ENCODE measurements at regions not wholly inside any gene's neighbourhood (a gene's known extent, or its start where the extent isn't known, plus 50 kb on each side); places are given as distances from the start of the nearest gene placed in this dataset.
"Not testable (repeated sequence)": the region's sequence is repeated elsewhere in the genome, so short reads cannot be mapped to it uniquely, and the experiment has no call there.

DNA sequence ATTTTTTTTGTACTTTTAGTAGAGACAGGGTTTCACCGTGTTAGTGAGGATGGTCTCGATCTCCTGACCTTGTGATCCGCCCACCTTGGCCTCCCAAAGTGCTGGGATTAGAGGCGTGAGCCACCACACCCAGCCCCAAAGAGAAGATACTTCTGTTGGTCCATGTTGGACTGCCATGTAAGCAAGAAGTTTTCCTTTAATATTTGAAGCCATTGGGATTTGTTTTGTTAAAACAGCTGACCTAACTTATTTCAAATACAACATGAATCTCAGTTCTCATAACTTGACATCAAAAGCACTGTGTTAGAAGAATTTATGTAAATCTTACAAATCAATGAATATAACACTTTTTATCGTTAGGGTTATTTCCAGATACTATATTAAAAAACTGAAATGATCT, 302.4 kb downstream of the SDHAF3 start:
- Histone ChIP-seq H3K9me3 (ENCODE audit: control insufficient read depth, low read length) (peaks cover 6% of the 10 kb centered on the region), H3K4me3 (ENCODE audit: extremely low read depth, insufficient read depth, low read length, poor library complexity, severe bottlenecking) (no peak overlapping the region)
- WGBS, 2 experiments (ENCODE audit: insufficient coverage in 2 of 2), result no CpG with 5 or more reads among the region's 5 CpGs

DNA sequence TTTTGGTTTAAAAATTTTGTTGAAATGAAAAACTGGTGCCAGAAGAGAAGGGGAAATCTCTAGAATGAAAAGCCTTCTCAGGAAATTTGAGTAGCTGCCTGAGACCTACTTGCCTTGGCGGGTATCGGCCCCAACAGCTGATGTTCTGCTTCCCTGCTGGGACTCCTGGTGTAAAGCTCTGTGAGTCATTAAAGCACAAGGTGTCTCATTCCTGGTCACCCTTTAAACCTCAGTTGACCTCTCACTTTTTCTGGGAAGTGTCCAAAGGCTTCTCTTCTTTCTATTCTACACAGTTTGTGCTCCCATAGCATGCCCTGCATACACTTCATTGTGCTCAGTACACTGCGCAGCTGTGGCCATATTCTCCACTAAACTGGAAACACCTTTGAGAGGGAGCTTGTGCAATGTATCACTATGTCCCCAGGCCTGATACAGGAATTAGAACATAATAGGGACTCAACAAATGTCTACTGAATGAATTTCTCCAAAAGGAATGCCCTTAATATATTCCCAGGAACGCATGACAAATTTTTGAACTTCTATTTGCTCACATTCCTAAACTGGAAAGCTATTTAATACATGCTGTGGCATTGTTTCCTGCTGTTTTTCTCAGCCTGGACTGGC, 303.9 kb downstream of the SDHAF3 start:
- H3K4me1 ChIP-seq (ENCODE audit: control insufficient read depth, insufficient read depth, low read length, poor library complexity, severe bottlenecking), result no peaks in the 10 kb centered on the region
- H3K9me3 ChIP-seq (ENCODE audit: control insufficient read depth, low read length), result peaks cover 6% of the 10 kb centered on the region
- H3K36me3 ChIP-seq (ENCODE audit: control insufficient read depth, insufficient read depth, low read length), result no peaks in the 10 kb centered on the region
- 81 to 87% methylated on average over 3 of the region's 4 CpGs for WGBS, 2 experiments (ENCODE audit: insufficient coverage in 2 of 2)
- H3K27ac ChIP-seq (ENCODE audit: low read depth, low read length, severe bottlenecking), result no peak overlapping the region
- no peak overlapping the region for H3K4me3 ChIP-seq (ENCODE audit: extremely low read depth, insufficient read depth, low read length, poor library complexity, severe bottlenecking)

More for the DNA sequence above, 302.4 kb downstream of the SDHAF3 start:
- Histone ChIP-seq H3K27ac (ENCODE audit: low read depth, low read length, severe bottlenecking) (no peak overlapping the region), H3K4me1 (ENCODE audit: control insufficient read depth, insufficient read depth, low read length, poor library complexity, severe bottlenecking) (no peaks in the 10 kb centered on the region), H3K36me3 (ENCODE audit: control insufficient read depth, insufficient read depth, low read length) (no peaks in the 10 kb centered on the region)

DNA sequence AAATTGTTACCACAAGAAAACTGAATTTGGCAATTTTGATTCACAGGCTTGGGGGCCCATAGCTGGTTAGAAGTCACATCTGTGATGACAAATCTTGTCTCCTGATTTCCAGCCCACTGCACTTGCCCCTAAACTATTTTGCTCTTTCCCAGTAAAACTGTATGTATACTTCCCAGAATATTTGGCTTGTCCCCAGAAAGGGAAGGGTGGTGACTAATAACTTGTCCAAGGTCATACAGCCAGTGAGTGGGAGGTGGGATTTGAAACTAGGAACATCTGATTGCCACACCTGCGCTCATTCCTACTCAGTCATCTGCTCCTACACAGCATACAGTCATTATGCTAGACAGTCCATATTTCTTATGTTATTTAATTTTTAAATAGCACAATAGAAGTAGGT, 304.5 kb downstream of the SDHAF3 start:
- peaks cover 6% of the 10 kb centered on the region for H3K9me3 ChIP-seq (ENCODE audit: control insufficient read depth, low read length)
- H3K27ac ChIP-seq (ENCODE audit: low read depth, low read length, severe bottlenecking), result no peak overlapping the region
- WGBS, 2 experiments (ENCODE audit: insufficient coverage in 2 of 2), result no CpG with 5 or more reads among the region's 1 CpG
- no peak overlapping the region for H3K4me3 ChIP-seq (ENCODE audit: extremely low read depth, insufficient read depth, low read length, poor library complexity, severe bottlenecking)
- H3K4me1 ChIP-seq (ENCODE audit: control insufficient read depth, insufficient read depth, low read length, poor library complexity, severe bottlenecking), result no peaks in the 10 kb centered on the region
- H3K36me3 ChIP-seq (ENCODE audit: control insufficient read depth, insufficient read depth, low read length), result no peaks in the 10 kb centered on the region

DNA sequence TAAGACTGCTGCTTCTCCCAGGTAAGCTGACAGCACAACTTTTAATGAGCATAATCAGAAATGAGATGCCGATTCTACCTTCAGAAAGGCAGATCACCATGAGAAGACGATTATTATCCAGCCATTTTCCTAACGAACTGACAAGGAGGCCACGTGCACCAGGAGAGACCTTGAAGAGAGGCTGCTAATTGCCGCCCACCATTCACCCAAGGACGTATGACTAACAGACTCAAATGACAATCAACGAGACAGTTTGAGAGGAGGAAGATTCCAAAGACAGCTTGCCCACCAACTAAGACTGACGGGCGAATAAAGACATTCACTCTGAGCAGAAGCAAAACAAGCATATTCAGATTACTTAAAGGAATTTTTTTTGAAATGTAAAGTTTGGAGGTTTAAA, 301.9 kb upstream of the TAC1 start:
- Histone ChIP-seq H3K4me3 (ENCODE audit: extremely low read depth, insufficient read depth, low read length, poor library complexity, severe bottlenecking) (no peak overlapping the region), H3K4me1 (ENCODE audit: control insufficient read depth, insufficient read depth, low read length, poor library complexity, severe bottlenecking) (no peaks in the 10 kb centered on the region), H3K36me3 (ENCODE audit: control insufficient read depth, insufficient read depth, low read length) (no peaks in the 10 kb centered on the region), H3K9me3 (ENCODE audit: control insufficient read depth, low read length) (no peaks in the 10 kb centered on the region), H3K27ac (ENCODE audit: low read depth, low read length, severe bottlenecking) (no peak overlapping the region)
- WGBS, 2 experiments (ENCODE audit: insufficient coverage in 2 of 2), result 81% methylated on average over 3 to 5 of the region's 9 CpGs

DNA sequence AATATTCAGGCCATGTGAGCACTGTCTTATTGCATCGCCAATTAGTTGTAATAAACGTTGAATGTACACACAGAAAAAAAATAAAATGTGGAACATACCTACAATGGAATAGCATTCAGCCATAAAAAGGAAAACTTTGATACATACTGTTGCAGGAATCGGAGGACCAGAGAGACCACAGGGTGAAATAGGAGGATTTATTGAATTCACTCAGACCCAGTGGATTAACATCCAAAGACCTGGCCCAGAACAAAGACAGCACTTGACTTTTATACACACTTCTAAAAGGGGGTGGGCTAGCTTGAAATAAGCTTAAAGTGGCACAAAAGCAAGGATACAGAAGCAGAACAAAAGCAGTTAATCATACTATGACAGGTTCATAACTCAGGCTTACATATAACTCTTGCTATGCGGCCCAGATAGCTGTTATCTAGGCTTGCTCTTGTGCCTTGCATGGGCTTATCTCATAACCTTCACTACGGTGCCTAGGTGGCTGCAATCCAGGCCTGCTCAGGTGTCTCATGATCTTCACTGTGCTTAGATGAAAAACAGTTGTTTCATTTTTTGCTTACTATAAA, 292.2 kb upstream of the TAC1 start:
- Histone ChIP-seq H3K36me3 (ENCODE audit: control insufficient read depth, insufficient read depth, low read length) (no peaks in the 10 kb centered on the region), H3K9me3 (ENCODE audit: control insufficient read depth, low read length) (peaks cover 19% of the 10 kb centered on the region), H3K27ac (ENCODE audit: low read depth, low read length, severe bottlenecking) (no peak overlapping the region), H3K4me3 (ENCODE audit: extremely low read depth, insufficient read depth, low read length, poor library complexity, severe bottlenecking) (no peak overlapping the region), H3K4me1 (ENCODE audit: control insufficient read depth, insufficient read depth, low read length, poor library complexity, severe bottlenecking) (no peaks in the 10 kb centered on the region)
- 67 to 91% methylated on average over 1 of the region's 5 CpGs for WGBS, 2 experiments (ENCODE audit: insufficient coverage in 2 of 2)

DNA sequence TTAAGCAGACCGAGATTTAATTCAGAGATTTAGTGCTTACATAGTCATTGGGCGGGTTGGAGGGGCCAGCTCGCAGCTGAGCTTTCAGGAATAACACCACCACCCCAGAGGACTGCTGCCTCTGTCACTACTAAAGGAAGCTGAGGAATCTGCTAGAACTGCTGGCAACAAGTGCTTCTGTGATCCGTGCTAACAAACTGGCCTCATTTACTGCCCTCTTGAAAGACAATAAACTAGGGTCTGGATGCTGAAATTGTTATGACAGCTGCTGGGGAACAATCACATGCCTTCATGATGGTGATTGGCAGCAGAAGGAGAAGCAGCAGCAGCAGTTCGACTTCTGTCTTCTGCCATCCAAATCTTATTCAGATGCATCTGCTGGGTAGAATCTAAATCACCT, 285.5 kb upstream of the TAC1 start:
- H3K27ac ChIP-seq (ENCODE audit: low read depth, low read length, severe bottlenecking), result no peak overlapping the region
- no peaks in the 10 kb centered on the region for H3K36me3 ChIP-seq (ENCODE audit: control insufficient read depth, insufficient read depth, low read length)
- H3K4me1 ChIP-seq (ENCODE audit: control insufficient read depth, insufficient read depth, low read length, poor library complexity, severe bottlenecking), result no peaks in the 10 kb centered on the region
- WGBS, 2 experiments (ENCODE audit: insufficient coverage in 2 of 2), result 92 to 100% methylated on average over 1 to 4 of the region's 5 CpGs
- peaks cover 4% of the 10 kb centered on the region for H3K9me3 ChIP-seq (ENCODE audit: control insufficient read depth, low read length)
- H3K4me3 ChIP-seq (ENCODE audit: extremely low read depth, insufficient read depth, low read length, poor library complexity, severe bottlenecking), result no peak overlapping the region

DNA sequence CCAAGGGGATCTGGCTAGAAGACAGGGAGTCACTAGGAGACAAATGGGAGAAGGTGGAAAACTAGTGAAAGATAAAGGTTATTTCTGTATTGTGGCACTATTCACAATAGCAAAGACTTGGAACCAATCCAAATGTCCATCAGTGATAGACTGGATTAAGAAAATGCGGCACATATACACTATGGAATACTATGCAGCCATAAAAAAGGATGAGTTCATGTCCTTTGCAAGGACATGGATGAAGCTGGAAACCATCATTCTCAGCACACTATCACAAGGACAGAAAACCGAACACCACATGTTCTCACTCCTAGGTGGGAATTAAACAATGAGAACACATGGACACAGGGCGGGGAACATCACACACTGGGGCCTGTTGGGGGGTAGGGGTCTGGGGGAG, 282.4 kb upstream of the TAC1 start:
- 100% methylated on average over 1 of the region's 3 CpGs; no CpG with 5 or more reads in 1 of the 2 experiments for WGBS, 2 experiments (ENCODE audit: insufficient coverage in 2 of 2)
- not testable (repeated sequence) for H3K36me3 ChIP-seq (ENCODE audit: control insufficient read depth, insufficient read depth, low read length); H3K4me3 ChIP-seq (ENCODE audit: extremely low read depth, insufficient read depth, low read length, poor library complexity, severe bottlenecking); H3K27ac ChIP-seq (ENCODE audit: low read depth, low read length, severe bottlenecking); H3K9me3 ChIP-seq (ENCODE audit: control insufficient read depth, low read length); H3K4me1 ChIP-seq (ENCODE audit: control insufficient read depth, insufficient read depth, low read length, poor library complexity, severe bottlenecking)

DNA sequence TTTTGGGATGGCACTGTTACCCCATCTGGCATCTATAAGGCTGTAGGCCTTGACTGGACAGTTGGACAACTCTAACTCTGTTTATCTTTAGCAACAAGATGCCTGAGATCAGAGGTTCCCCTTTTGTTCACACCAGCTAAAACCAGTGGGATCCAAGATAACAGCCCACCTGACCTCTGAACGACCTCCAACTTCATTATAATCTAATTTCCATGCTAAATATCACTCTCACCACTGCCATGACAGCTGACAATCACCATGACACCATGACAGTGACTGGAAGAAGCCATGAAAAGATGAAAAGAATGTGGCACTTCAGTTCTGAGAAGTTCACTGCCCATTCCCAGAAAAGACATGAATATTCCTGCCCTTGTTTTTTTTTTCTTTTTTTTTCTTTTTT, 281.4 kb upstream of the TAC1 start:
- Histone ChIP-seq H3K27ac (ENCODE audit: low read depth, low read length, severe bottlenecking) (no peak overlapping the region), H3K4me1 (ENCODE audit: control insufficient read depth, insufficient read depth, low read length, poor library complexity, severe bottlenecking) (no peaks in the 10 kb centered on the region)
- WGBS, 2 experiments (ENCODE audit: insufficient coverage in 2 of 2), result 60 to 63% methylated on average over 1 of the region's 1 CpG

DNA sequence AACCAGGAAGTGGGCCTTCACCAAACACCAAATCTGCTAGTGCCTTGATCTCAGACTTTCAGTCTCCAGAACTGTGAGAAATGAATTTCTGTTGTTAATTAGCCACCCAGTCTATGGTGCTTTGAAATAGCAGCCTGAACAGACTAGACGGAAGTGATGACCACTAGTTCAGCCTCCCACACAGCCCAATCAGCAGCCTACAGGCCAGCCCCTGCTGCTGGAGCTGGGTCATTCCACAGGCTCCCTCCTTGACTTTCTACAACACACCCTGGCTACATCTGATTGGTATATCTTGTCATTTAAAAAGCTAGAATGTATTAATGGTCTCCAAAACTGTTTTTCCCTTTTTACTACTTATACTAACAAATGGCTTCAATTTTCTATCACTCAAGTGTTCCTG, 277.2 kb upstream of the TAC1 start:
- Histone ChIP-seq H3K4me3 (ENCODE audit: extremely low read depth, insufficient read depth, low read length, poor library complexity, severe bottlenecking) (no peak overlapping the region), H3K4me1 (ENCODE audit: control insufficient read depth, insufficient read depth, low read length, poor library complexity, severe bottlenecking) (peaks cover 3% of the 10 kb centered on the region), H3K9me3 (ENCODE audit: control insufficient read depth, low read length) (no peaks in the 10 kb centered on the region), H3K27ac (ENCODE audit: low read depth, low read length, severe bottlenecking) (no peak overlapping the region), H3K36me3 (ENCODE audit: control insufficient read depth, insufficient read depth, low read length) (no peaks in the 10 kb centered on the region)
- 75 to 100% methylated on average over 1 of the region's 1 CpG for WGBS, 2 experiments (ENCODE audit: insufficient coverage in 2 of 2)

More for the DNA sequence above, 281.4 kb upstream of the TAC1 start:
- Histone ChIP-seq H3K9me3 (ENCODE audit: control insufficient read depth, low read length) (no peaks in the 10 kb centered on the region), H3K36me3 (ENCODE audit: control insufficient read depth, insufficient read depth, low read length) (no peaks in the 10 kb centered on the region), H3K4me3 (ENCODE audit: extremely low read depth, insufficient read depth, low read length, poor library complexity, severe bottlenecking) (no peak overlapping the region)

DNA sequence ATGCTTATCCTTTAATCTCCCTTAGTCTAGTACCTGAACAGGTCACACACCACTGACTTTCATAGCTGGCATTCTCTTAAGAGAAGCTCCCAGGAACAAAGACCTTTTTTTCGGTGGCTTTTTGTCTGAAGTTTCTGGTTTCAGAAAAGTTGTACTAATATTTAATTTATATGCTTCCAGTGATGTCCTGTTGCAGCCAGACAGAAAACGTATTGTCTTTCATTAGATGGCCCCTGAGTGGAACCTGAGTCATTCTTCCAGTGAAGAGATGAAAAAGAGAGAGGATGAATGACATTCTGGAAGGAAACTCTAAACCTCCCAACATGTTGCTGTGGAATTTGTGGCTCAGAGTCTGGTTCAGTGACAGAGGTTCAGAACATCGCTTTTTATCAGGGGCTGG, 274.8 kb upstream of the TAC1 start:
- Histone ChIP-seq H3K9me3 (ENCODE audit: control insufficient read depth, low read length) (peaks cover 6% of the 10 kb centered on the region), H3K27ac (ENCODE audit: low read depth, low read length, severe bottlenecking) (no peak overlapping the region), H3K4me1 (ENCODE audit: control insufficient read depth, insufficient read depth, low read length, poor library complexity, severe bottlenecking) (peaks cover 3% of the 10 kb centered on the region), H3K36me3 (ENCODE audit: control insufficient read depth, insufficient read depth, low read length) (no peaks in the 10 kb centered on the region), H3K4me3 (ENCODE audit: extremely low read depth, insufficient read depth, low read length, poor library complexity, severe bottlenecking) (no peak overlapping the region)
- 89 to 100% methylated on average over 1 of the region's 3 CpGs for WGBS, 2 experiments (ENCODE audit: insufficient coverage in 2 of 2)

DNA sequence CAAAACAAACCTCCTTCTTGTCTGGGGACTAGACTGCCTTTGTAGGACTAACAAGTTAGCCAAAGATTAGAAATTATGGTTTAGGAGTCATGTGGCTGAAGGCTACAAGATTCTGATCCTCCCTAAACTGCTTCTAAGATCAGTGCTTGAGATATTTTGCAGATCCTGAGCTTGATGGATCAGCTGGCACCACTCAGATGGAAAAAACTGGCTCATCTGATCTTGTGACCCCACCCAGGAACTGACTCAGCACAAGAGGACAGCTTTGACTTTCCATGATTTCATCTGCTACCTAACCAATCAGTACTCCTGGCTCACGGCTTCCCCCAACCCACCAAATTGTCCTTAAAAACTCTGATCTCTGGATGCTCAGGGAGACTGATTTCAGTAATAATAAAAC, 271.5 kb upstream of the TAC1 start:
- Histone ChIP-seq H3K4me3 (ENCODE audit: extremely low read depth, insufficient read depth, low read length, poor library complexity, severe bottlenecking) (no peak overlapping the region), H3K9me3 (ENCODE audit: control insufficient read depth, low read length) (peaks cover 9% of the 10 kb centered on the region), H3K36me3 (ENCODE audit: control insufficient read depth, insufficient read depth, low read length) (no peaks in the 10 kb centered on the region), H3K27ac (ENCODE audit: low read depth, low read length, severe bottlenecking) (no peak overlapping the region), H3K4me1 (ENCODE audit: control insufficient read depth, insufficient read depth, low read length, poor library complexity, severe bottlenecking) (peaks cover 3% of the 10 kb centered on the region)
- WGBS, 2 experiments (ENCODE audit: insufficient coverage in 2 of 2), result 83 to 90% methylated on average over 1 of the region's 1 CpG
